Smooth muscle cell (in vitro differentiated cells): ENCODE measurements at regions not wholly inside any gene's neighbourhood (a gene's known extent, or its start where the extent isn't known, plus 50 kb on each side); places are given as distances from the start of the nearest gene placed in this dataset.

Experiments used
- DNase-seq: peaks from one replicate; lab custom pipeline; 2025; ENCODE audit not compliant: unreplicated experiment; lab: John Stamatoyannopoulos, UW
- H2AFZ ChIP-seq: fragments of 200-600 bp; sonication (generic); 2 replicates; pipeline ENCODE4 v1.6.0; 2016; ENCODE audit warnings: antibody characterized with exemption, low read depth, mild to moderate bottlenecking
- H3F3A ChIP-seq: fragments of 200-600 bp; sonication (generic); 2 replicates; pipeline ENCODE4 v1.6.0; 2017; ENCODE audit warnings: antibody characterized with exemption, low read depth
- H3K27ac ChIP-seq: fragments of 200-600 bp; sonication (generic); 2 replicates; pipeline ENCODE4 v1.5.1; 2016; ENCODE audit warnings: low read depth, mild to moderate bottlenecking
- H3K27me3 ChIP-seq: fragments of 200-600 bp; sonication (generic); 2 replicates; pipeline ENCODE4 v1.6.1; 2016; ENCODE audit warnings: low read depth, mild to moderate bottlenecking
- H3K36me3 ChIP-seq: fragments of 200-600 bp; sonication (generic); 2 replicates; pipeline ENCODE4 v1.5.1; 2016; ENCODE audit warnings: low read depth
- H3K4me1 ChIP-seq: fragments of 200-600 bp; sonication (generic); 2 replicates; pipeline ENCODE4 v1.5.1; 2016; ENCODE audit warnings: low read depth
- H3K4me2 ChIP-seq: fragments of 200-600 bp; sonication (generic); 2 replicates; pipeline ENCODE4 v1.6.0; 2016; ENCODE audit warnings: mild to moderate bottlenecking
- H3K4me3 ChIP-seq: fragments of 200-600 bp; sonication (generic); 2 replicates; pipeline ENCODE4 v1.5.1; 2016; ENCODE audit warnings: mild to moderate bottlenecking
- H3K79me2 ChIP-seq: fragments of 200-600 bp; sonication (generic); 2 replicates; pipeline ENCODE4 v1.6.0; 2016; ENCODE audit warnings: low read depth, mild to moderate bottlenecking
- H3K9ac ChIP-seq: fragments of 200-600 bp; sonication (generic); 2 replicates; pipeline ENCODE4 v1.6.0; 2016; ENCODE audit warnings: low read depth
- H3K9me3 ChIP-seq: fragments of 200-600 bp; sonication (generic); replicated peaks from 2 replicates; pipeline ENCODE4 v1.5.1; 2016; ENCODE audit warnings: low read depth
- H4K20me1 ChIP-seq: fragments of 200-600 bp; sonication (generic); 2 replicates; pipeline ENCODE4 v1.6.0; 2016; ENCODE audit warnings: low read depth
- WGBS: methylation state at CpG from one replicate; pipeline ENCODE4 v1.1.7; 2016; ENCODE audit warnings: low lambda C conversion rate; 5-methylcytosine and 5-hydroxymethylcytosine counted together
- TF ChIP-seq, protein P1 (sequence below): fragments of 200-600 bp; sonication (generic); IDR thresholded peaks from 2 replicates; pipeline ENCODE4 v1.5.1; 2017; ENCODE audit warnings: borderline replicate concordance, mild to moderate bottlenecking, antibody characterized with exemption; ENCODE audit not compliant: insufficient read depth, poor library complexity, severe bottlenecking

- Histone ChIP-seq H3K27me3 (peaks cover 6% of the 10 kb centered on the region), H3K36me3 (no peaks in the 10 kb centered on the region), H3K4me2 (no peak overlapping the region), H3F3A (no peaks in the 10 kb centered on the region), H2AFZ (no peak overlapping the region), H3K79me2 (no peaks in the 10 kb centered on the region), H3K27ac (no peak overlapping the region), H3K9ac (no peak overlapping the region), H3K4me1 (no peaks in the 10 kb centered on the region), H3K9me3 (no peaks in the 10 kb centered on the region), H3K4me3 (no peak overlapping the region), H4K20me1 (no peaks in the 10 kb centered on the region)
- TF ChIP-seq, protein P1, sequence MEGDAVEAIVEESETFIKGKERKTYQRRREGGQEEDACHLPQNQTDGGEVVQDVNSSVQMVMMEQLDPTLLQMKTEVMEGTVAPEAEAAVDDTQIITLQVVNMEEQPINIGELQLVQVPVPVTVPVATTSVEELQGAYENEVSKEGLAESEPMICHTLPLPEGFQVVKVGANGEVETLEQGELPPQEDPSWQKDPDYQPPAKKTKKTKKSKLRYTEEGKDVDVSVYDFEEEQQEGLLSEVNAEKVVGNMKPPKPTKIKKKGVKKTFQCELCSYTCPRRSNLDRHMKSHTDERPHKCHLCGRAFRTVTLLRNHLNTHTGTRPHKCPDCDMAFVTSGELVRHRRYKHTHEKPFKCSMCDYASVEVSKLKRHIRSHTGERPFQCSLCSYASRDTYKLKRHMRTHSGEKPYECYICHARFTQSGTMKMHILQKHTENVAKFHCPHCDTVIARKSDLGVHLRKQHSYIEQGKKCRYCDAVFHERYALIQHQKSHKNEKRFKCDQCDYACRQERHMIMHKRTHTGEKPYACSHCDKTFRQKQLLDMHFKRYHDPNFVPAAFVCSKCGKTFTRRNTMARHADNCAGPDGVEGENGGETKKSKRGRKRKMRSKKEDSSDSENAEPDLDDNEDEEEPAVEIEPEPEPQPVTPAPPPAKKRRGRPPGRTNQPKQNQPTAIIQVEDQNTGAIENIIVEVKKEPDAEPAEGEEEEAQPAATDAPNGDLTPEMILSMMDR, result peak; percentile 64
- DNase-seq, result no peak
- WGBS, result 58% methylated on average over 1 of the region's 1 CpG
These were observed 1573.3 kb downstream of the PCDH9 start for GRCh38 chr13:65656740-65657329.

DNA sequence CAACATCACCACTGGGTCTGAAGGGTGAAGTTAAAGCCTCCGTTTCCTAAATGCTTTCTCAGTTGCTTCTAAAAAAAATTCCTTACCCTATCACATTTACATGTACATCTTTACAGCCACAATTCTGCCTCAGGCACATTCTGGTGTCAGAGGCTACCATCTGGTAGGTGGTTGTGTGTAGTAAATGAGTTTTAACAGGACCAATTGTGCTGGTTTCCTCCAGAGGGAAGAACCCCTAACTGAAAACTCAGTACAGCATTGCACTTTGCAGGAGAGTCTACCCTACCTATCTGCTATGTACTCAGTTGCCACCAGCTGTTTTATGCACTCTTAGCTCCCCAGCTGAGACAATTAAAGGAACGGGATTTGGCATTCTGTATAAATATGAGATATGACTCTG, 1576.5 kb downstream of the PCDH9 start:
- TF ChIP-seq, protein P1, result no peak
- no peak overlapping the region for H3K4me3 ChIP-seq
- peaks cover 6% of the 10 kb centered on the region for H3K27me3 ChIP-seq
- H3K4me1 ChIP-seq, result no peaks in the 10 kb centered on the region
- no peak overlapping the region for H3K27ac ChIP-seq
- H3K79me2 ChIP-seq, result no peaks in the 10 kb centered on the region
- DNase-seq, result no peak
- no peaks in the 10 kb centered on the region for H3K9me3 ChIP-seq
- no peaks in the 10 kb centered on the region for H4K20me1 ChIP-seq
- no peak overlapping the region for H3K4me2 ChIP-seq
- no peaks in the 10 kb centered on the region for H3K36me3 ChIP-seq
- no peak overlapping the region for H3K9ac ChIP-seq
- no peaks in the 10 kb centered on the region for H3F3A ChIP-seq
- H2AFZ ChIP-seq, result no peak overlapping the region
- WGBS, result 63% methylated on average over 2 of the region's 2 CpGs

DNA sequence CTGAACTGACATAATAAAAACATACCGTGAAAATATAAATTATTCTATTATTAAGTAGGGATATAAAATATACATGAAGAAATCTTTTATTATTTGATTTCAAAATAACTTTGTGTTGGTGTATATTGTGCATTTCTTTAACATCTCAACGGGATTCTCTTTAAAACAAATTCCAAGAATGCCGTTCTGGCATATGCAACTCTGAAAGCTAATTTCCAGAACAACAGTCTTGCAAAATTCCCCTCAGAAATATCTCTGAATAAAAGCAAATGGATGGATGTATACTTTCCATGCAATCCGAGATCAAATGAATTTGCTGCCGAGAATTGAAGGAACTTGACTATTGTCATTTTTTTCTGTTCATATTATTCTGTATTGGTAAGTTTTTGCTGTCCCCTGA, 1579.8 kb downstream of the PCDH9 start:
- Histone ChIP-seq H3K4me2 (no peak overlapping the region), H3K4me1 (no peaks in the 10 kb centered on the region), H2AFZ (no peak overlapping the region), H3F3A (no peaks in the 10 kb centered on the region), H3K27ac (no peak overlapping the region), H3K79me2 (no peaks in the 10 kb centered on the region), H3K9me3 (no peaks in the 10 kb centered on the region), H3K4me3 (no peak overlapping the region), H3K27me3 (peaks cover 6% of the 10 kb centered on the region), H3K9ac (no peak overlapping the region), H4K20me1 (no peaks in the 10 kb centered on the region), H3K36me3 (no peaks in the 10 kb centered on the region)
- no peak for DNase-seq
- 83% methylated on average over 5 of the region's 5 CpGs for WGBS
- TF ChIP-seq, protein P1, result no peak

DNA sequence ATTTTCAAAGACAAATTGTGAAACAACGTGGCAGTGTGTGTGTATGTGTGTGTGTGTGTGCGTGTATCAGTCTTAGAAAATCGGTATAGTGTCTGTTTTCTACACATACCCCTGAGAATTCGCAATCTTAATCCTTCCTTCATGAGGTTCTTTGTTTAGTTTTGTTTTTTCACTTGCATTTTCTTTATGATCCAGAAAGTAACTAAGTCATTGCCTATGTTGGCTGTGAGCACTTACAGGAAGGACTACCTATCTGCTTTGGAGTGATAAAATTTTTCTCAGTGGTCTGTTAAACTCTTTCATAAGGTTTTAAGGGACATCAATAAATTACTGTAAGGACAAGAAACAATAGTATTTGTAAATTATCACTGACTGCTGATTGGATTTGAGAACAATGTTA, 1587.1 kb downstream of the PCDH9 start:
- Histone ChIP-seq H3K27ac (no peak overlapping the region), H3F3A (no peaks in the 10 kb centered on the region), H4K20me1 (no peaks in the 10 kb centered on the region), H3K27me3 (no peaks in the 10 kb centered on the region), H2AFZ (peak overlapping the region; percentile 56), H3K36me3 (no peaks in the 10 kb centered on the region), H3K4me1 (no peaks in the 10 kb centered on the region), H3K9me3 (no peaks in the 10 kb centered on the region), H3K9ac (no peak overlapping the region), H3K4me2 (no peak overlapping the region), H3K4me3 (no peak overlapping the region), H3K79me2 (no peaks in the 10 kb centered on the region)
- TF ChIP-seq, protein P1, result no peak
- DNase-seq, result no peak
- WGBS, result 82% methylated on average over 4 of the region's 4 CpGs
